ENCODE measurements at regions not wholly inside any gene's neighbourhood (a gene's known extent, or its start where the extent isn't known, plus 50 kb on each side); places are given as distances from the start of the nearest gene placed in this dataset.
"Not testable (repeated sequence)": the region's sequence is repeated elsewhere in the genome, so short reads cannot be mapped to it uniquely, and the experiment has no call there.

DNA sequence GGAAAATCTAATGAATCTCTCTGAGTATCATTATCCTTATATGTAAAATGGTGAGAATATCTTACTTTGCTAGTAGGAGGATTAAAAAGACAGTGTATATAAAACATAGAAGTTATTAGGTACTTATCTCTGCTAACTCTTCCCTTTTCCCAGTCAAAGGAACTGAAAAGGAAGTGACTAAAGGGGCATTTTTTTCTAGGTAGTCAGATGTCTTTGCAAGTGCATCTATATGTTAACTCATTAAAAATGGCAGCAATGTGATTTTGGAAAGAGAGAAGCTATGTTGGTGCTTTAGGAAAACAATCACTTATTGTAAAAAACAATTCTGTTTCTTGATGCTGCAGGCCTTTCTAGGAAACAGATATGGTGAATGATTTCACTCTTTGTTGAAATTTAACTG lies 180.9 kb downstream of the SAMD5 start:
- intact Hi-C loops (cut with DNase I): no loop called here
- ATAC-seq (no peak), DNase-seq (no peak)
- H3K27ac ChIP-seq: no peak overlapping the region
- H3K4me3 ChIP-seq: no peak overlapping the region
- H3K9me3 ChIP-seq: no peaks in the 10 kb centered on the region
- TF ChIP-seq, protein P1, sequence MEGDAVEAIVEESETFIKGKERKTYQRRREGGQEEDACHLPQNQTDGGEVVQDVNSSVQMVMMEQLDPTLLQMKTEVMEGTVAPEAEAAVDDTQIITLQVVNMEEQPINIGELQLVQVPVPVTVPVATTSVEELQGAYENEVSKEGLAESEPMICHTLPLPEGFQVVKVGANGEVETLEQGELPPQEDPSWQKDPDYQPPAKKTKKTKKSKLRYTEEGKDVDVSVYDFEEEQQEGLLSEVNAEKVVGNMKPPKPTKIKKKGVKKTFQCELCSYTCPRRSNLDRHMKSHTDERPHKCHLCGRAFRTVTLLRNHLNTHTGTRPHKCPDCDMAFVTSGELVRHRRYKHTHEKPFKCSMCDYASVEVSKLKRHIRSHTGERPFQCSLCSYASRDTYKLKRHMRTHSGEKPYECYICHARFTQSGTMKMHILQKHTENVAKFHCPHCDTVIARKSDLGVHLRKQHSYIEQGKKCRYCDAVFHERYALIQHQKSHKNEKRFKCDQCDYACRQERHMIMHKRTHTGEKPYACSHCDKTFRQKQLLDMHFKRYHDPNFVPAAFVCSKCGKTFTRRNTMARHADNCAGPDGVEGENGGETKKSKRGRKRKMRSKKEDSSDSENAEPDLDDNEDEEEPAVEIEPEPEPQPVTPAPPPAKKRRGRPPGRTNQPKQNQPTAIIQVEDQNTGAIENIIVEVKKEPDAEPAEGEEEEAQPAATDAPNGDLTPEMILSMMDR (IDR thresholded peaks at IDR 0.05): no peak
- no peak for TF ChIP-seq POLR2A (IDR thresholded peaks at IDR 0.05)
- no peaks in the 10 kb centered on the region for H3K36me3 ChIP-seq (replicated peaks in 1 of 2; ENCODE audit: insufficient read depth in 1 of 2, low read depth in 2 of 2)
- H3K27me3 ChIP-seq: no peaks in the 10 kb centered on the region
- H3K4me1 ChIP-seq: no peaks in the 10 kb centered on the region

DNA sequence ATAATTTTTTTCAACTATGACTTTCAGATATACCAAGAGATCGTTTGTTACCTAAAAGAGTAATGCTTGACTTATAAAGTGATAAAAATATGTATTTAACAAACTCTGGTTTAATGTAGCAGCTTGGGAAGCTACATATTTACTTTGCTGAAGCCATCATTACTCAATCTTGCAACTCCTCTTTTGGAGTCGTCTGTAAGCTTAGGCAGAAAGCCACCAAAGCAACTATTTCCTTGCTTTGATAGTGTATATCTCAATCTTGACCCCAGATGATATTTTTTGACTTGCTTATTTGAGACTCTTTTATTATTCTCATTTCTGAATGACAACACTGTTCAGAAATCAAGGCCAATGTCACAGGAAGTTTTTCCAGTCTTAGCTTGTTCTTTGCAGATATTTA lies 183.0 kb downstream of the SAMD5 start:
- no peak overlapping the region for H3K27ac ChIP-seq
- intact Hi-C loops (cut with DNase I): no loop called here
- H3K4me1 ChIP-seq: no peaks in the 10 kb centered on the region
- no peak overlapping the region for H3K4me3 ChIP-seq
- H3K27me3 ChIP-seq: no peaks in the 10 kb centered on the region
- 27 to 31% methylated on average over 2 of the region's 2 CpGs for WGBS, 2 donors
- no peaks in the 10 kb centered on the region for H3K9me3 ChIP-seq
- ATAC-seq: no peak
- H3K36me3 ChIP-seq (replicated peaks in 1 of 2; ENCODE audit: insufficient read depth in 1 of 2, low read depth in 2 of 2): no peaks in the 10 kb centered on the region
- TF ChIP-seq, protein P1 (IDR thresholded peaks at IDR 0.05): no peak
- no peak for TF ChIP-seq POLR2A (IDR thresholded peaks at IDR 0.05)
- no peak for DNase-seq

DNA sequence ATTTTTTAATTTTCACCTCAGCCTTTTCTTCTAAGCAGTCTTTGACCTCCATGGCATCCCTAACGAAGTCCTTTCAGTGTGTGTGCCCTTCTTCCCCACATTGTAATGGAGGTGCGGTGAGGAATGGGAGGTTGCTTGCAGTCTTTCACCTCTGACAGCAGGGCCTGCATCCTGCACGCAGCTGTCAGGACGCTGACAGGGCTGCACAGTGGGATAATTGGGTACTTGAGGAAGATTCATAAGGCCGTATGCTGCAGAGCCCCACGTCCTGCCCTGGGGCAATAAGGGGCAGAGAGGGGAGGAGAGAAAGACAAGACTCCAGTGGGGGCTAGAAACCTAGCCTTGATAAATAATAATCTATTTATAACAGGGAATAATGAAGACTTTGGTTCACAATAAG lies 184.7 kb downstream of the SAMD5 start:
- no peaks in the 10 kb centered on the region for H3K9me3 ChIP-seq
- H3K27ac ChIP-seq: no peak overlapping the region
- no peaks in the 10 kb centered on the region for H3K36me3 ChIP-seq (replicated peaks in 1 of 2; ENCODE audit: insufficient read depth in 1 of 2, low read depth in 2 of 2)
- intact Hi-C loops (cut with DNase I): no loop called here
- H3K27me3 ChIP-seq: no peaks in the 10 kb centered on the region
- TF ChIP-seq, protein P1 (IDR thresholded peaks at IDR 0.05): no peak
- TF ChIP-seq POLR2A (IDR thresholded peaks at IDR 0.05): no peak
- H3K4me1 ChIP-seq: no peaks in the 10 kb centered on the region
- DNase-seq (no peak), ATAC-seq (no peak)
- 69 to 82% methylated on average over 6 of the region's 6 CpGs for WGBS, 2 donors
- no peak overlapping the region for H3K4me3 ChIP-seq

DNA sequence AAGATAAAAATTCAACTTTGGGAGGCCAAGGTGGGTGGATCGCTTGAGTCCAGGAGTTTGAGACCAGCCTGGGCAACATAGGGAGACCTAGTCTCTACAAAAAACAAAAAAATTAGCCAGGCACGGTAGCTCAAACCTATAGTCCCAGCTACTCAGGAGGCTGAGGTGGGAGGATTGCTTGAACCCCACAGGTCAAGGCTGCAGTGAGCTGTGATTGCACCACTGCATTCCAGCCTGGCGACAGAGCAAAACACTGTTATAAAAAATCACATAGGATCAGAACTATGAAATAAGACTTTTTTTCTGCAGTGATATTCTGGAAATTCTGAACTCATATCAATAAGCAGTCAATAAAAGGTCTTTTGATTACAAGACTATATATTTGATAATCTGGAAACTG lies 186.1 kb downstream of the SAMD5 start:
- H3K9me3 ChIP-seq; H3K27ac ChIP-seq; DNase-seq; H3K27me3 ChIP-seq; H3K36me3 ChIP-seq (replicated peaks in 1 of 2; ENCODE audit: insufficient read depth in 1 of 2, low read depth in 2 of 2); intact Hi-C loops (cut with DNase I); ATAC-seq; H3K4me1 ChIP-seq; H3K4me3 ChIP-seq: not testable (repeated sequence)
- 86 to 91% methylated on average over 3 of the region's 3 CpGs for WGBS, 2 donors

DNA sequence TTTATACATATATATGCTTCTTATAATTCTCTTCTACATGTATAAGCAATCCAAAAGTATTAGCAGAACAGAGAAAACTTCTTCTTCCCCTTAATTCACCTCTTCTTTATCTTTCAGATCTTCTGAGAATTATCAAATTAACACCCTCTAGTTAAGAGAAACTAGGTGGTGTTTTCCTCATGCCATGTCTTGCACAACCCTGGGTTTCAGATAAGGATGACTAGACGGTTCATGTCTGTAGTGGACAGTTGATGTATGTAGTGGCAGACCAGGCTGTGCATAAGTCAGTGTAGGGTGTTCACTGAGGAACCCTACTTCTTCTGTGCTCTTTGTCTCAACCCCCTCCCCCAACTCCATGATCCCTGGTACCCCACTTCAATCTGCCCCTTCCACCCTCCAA lies 187.3 kb downstream of the SAMD5 start:
- TF ChIP-seq, protein P1 (IDR thresholded peaks at IDR 0.05): no peak
- no peak for TF ChIP-seq POLR2A (IDR thresholded peaks at IDR 0.05)
- Histone ChIP-seq H3K27me3 (no peaks in the 10 kb centered on the region), H3K36me3 (replicated peaks in 1 of 2; ENCODE audit: insufficient read depth in 1 of 2, low read depth in 2 of 2) (no peaks in the 10 kb centered on the region), H3K27ac (no peak overlapping the region), H3K4me3 (no peak overlapping the region), H3K9me3 (no peaks in the 10 kb centered on the region), H3K4me1 (no peaks in the 10 kb centered on the region)
- 16 to 79% methylated on average over 1 of the region's 1 CpG for WGBS, 2 donors
- no peak for DNase-seq
- intact Hi-C loops (cut with DNase I): no loop called here
- no peak for ATAC-seq

Data from body of pancreas (tissue), 4 donors.